ENCODE measurements at regions not wholly inside any gene's neighbourhood (a gene's known extent, or its start where the extent isn't known, plus 50 kb on each side); places are given as distances from the start of the nearest gene placed in this dataset.
A peak's percentile ranks its signal among the peaks of the same experiment; 100 is the strongest.

DNA sequence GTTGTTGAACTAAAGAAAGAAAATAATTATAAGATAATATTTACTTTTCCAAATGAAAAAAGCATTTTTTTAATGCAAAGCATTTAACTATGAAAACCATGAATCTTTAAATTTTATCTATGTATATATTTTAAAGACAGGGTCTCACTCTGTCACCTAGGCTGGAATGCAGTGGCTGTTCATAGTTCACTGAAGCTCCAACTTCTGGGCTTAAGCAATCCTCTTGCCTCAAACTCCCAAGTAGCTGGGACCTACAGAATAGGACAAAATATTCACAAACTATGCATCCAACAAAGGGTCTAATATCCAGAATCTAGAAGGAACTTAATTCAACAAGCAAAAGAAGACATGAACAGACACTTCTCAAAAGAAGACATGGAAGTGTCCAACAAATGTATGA is 55.9 kb upstream of the ALB start:
- TF ChIP-seq, protein P1, sequence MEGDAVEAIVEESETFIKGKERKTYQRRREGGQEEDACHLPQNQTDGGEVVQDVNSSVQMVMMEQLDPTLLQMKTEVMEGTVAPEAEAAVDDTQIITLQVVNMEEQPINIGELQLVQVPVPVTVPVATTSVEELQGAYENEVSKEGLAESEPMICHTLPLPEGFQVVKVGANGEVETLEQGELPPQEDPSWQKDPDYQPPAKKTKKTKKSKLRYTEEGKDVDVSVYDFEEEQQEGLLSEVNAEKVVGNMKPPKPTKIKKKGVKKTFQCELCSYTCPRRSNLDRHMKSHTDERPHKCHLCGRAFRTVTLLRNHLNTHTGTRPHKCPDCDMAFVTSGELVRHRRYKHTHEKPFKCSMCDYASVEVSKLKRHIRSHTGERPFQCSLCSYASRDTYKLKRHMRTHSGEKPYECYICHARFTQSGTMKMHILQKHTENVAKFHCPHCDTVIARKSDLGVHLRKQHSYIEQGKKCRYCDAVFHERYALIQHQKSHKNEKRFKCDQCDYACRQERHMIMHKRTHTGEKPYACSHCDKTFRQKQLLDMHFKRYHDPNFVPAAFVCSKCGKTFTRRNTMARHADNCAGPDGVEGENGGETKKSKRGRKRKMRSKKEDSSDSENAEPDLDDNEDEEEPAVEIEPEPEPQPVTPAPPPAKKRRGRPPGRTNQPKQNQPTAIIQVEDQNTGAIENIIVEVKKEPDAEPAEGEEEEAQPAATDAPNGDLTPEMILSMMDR (IDR thresholded peaks at IDR 0.05; ENCODE audit: insufficient read depth, low read length) = no peak
- H3K4me3 ChIP-seq (ENCODE audit: low read depth, low read length) = no peak overlapping the region
- no peak for DNase-seq (ENCODE audit: low read depth)

DNA sequence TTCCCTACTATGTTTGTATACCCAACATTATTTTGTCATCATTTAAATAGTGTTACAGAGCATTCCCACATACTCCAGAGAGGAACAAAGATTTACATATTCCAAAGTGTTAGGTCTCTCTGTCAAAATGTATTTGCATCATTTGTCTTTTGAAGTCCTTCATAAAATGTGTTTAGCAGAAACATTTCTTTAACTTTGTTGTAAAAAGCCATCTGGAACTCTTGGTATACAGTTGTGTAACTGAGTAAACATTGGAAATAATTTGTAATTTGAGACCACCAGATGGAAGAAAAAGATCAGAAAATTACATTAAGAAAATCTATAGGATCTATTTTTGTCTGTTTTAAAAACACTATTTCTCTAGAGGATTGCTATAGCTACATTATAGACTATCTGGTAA is 56.6 kb upstream of the ALB start:
- no peak overlapping the region for H3K4me3 ChIP-seq (ENCODE audit: low read depth, low read length)
- TF ChIP-seq, protein P1 (IDR thresholded peaks at IDR 0.05; ENCODE audit: insufficient read depth, low read length) = no peak
- no peak for DNase-seq (ENCODE audit: low read depth)

DNA sequence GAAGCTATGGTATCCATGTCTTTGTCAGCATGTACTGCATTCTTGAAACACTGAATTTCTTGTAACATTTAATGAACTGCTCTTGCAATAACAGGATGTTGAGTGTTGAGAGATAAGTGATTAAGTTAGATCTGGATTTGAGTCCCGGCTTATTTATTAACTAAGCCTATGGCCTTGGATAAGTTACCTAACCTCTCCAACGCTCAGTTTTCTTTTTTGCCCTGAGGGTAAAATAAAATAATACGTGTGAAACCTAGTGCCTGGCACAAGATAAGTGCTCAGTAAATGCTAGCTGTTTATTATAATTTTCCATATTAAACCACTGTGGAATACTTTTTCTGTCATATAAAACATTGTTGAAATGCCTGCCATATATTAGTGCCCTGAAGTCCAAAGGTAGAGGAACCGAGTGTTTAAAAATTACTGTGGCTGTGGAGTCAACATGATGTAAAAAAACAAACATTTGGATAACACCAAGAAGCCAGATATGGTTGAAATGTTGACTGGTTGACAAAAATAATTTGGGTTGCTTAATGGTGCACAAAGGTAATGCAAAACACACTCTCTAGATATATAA is 58.6 kb upstream of the ALB start:
- TF ChIP-seq, protein P1 (IDR thresholded peaks at IDR 0.05; ENCODE audit: insufficient read depth, low read length) = no peak
- no peak overlapping the region for H3K4me3 ChIP-seq (ENCODE audit: low read depth, low read length)
- no peak for DNase-seq (ENCODE audit: low read depth)

DNA sequence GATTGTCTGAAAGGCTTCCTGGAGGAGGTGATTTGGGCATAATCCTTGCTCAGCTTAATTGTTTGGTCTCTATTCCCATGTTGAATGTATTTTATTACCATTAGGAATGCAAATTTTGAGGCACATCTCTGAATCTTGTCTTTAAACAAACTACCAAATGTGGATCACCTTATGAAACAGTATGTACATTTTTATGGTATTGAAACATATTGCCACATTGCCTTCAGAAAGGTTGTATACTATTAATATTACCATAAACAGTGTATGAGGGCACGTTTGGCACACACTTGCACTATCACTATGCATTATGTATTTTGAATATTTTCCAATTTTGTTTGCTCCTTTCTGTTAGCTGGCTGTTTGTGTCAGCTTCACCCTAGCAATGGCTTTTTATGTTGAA is 60.0 kb upstream of the ALB start:
- H3K4me3 ChIP-seq (ENCODE audit: low read depth, low read length) = no peak overlapping the region
- TF ChIP-seq, protein P1 (IDR thresholded peaks at IDR 0.05; ENCODE audit: insufficient read depth, low read length) = no peak
- no peak for DNase-seq (ENCODE audit: low read depth)

DNA sequence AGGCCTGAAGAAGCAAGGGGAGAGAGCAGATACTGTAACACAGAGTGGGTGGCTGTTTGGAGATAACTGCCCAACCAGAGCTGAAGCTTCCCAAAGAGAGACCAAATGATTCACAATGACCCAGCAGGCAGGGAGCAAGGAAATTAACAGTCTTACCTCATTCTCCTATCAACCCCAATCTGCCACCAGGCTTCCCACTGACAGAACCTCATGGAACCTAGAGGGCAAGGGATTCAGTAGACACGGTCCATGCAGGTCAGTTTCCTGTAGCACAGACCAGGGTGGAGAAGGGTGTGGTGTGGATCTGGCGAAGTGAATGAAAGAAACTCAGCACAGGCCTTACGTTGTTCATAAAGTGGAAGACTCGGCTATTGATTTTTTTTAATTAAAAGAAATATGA is 60.7 kb upstream of the ALB start:
- TF ChIP-seq, protein P1 (IDR thresholded peaks at IDR 0.05; ENCODE audit: insufficient read depth, low read length) = no peak
- no peak for DNase-seq (ENCODE audit: low read depth)
- no peak overlapping the region for H3K4me3 ChIP-seq (ENCODE audit: low read depth, low read length)

DNA sequence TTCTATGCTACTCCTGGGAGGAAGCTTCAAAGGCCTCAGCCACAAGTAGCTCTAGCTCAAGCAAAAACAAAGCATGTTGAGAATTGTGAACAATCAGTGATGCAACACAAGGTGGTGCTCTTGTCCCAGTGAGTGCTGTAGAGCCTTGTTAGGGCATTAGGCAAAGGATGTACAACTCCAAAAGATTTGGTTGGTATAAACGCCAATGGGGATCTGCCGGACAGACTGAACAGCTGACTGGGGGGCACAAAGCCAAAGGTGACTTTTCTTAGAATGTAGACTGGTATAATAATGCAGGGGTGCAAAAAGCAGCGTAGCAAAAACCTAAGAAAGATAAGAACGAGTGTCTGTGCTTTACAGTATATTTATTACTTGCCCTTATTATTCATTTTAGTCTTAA is 62.6 kb upstream of the ALB start:
- H3K4me3 ChIP-seq (ENCODE audit: low read depth, low read length) = no peak overlapping the region
- peak; percentile 82 for DNase-seq (ENCODE audit: low read depth)
- TF ChIP-seq, protein P1 (IDR thresholded peaks at IDR 0.05; ENCODE audit: insufficient read depth, low read length) = peak; percentile 74

DNA sequence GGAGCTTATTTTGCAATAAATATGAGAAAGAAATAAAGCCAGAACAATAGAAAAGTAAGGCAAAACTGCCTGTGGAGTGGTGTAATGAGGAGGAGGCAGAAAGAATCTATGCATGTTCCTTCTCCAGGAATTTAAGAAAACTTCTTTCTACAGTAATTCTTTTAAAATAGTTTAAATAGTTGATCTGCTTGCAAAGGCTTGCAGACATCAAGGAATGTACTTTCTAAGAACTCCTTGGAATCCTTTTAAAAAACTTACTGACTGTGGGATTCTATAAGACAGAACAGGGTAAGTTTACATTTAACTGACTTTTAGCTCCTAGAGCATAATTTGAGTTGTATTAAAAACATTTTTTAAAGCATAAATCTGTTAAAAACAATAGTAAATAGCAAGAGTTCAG is 63.2 kb upstream of the ALB start:
- peak; percentile 13 for DNase-seq (ENCODE audit: low read depth)
- no peak overlapping the region for H3K4me3 ChIP-seq (ENCODE audit: low read depth, low read length)
- TF ChIP-seq, protein P1 (IDR thresholded peaks at IDR 0.05; ENCODE audit: insufficient read depth, low read length) = no peak

All from fibroblast of the aortic adventitia (primary cell).